Femur (tissue), 1 donor: ENCODE measurements at regions not wholly inside any gene's neighbourhood (a gene's known extent, or its start where the extent isn't known, plus 50 kb on each side); places are given as distances from the start of the nearest gene placed in this dataset.

ENCODE experiments used
- DNase-seq: peaks from one replicate; pipeline ENCODE4 v3.0.0-alpha.2; 2017

GRCh38 chr1:200247518-200247917 lies 162.3 kb downstream of the ZNF281 start:
- no peak for DNase-seq

GRCh38 chr1:200245473-200245872 lies 164.4 kb downstream of the ZNF281 start:
- DNase-seq = no peak

GRCh38 chr1:200243042-200243437 lies 166.8 kb downstream of the ZNF281 start:
- DNase-seq = no peak

DNA sequence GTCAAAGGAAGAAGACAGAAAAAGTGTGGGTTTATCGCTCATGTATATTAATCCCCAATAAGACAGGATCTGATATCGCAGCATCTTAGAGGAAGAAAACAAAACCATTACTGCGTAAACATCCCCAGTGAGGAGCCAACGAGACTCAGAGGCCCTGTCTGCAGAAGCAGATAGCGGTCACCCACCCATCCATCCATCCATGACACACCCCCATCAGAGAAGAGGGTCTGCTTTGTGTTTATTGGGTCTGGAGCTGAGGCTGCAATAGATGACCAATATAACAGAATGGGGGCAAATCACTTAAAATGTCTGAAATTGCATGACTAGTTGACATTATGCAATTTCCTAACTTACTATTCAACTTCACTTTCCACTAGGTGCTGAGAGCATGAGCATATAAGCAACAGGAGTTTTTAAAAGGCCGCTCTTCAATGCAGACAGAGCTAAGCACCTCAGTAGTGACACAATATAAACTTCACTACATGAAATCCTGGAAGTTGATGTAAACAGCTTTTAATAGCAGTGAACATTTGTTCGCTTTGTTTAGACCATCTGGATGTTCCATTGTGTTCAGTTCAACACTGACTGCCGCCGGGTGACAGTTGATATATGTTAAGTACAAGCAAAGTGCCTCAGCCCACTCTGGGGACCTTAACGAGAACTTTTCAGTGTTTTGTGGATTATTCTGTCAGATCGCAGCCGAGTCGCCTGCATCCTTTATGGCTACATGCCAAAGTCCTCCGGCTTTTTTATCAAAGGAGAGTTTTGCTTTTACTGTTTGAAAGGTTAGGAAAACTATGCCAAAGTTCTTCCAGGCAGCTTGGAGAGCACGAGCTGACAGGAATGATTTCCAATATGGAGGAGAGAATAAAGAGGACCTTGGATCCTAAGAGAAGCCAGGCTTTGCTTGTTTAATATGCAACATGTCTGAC lies 167.5 kb downstream of the ZNF281 start:
- DNase-seq = peak; percentile 44

DNA sequence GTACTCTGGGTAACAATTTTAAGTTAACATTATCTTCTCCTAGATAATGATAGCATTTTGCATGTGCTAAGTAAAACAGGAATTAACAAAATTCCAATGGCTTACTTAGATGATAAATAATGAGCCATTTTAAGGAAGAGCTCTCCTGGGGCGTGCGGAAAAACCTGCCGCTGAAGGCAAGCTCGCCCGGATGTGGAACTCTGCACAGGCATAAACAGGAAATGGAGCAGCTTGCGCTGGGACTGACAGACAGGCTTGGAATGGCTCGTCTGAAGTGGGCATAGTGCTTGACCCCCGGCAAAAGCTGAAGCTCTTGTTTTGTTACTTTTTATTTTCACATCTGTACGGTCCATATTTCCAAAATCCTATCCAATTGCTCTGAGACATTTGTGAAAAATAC lies 169.2 kb downstream of the ZNF281 start:
- DNase-seq = no peak

DNA sequence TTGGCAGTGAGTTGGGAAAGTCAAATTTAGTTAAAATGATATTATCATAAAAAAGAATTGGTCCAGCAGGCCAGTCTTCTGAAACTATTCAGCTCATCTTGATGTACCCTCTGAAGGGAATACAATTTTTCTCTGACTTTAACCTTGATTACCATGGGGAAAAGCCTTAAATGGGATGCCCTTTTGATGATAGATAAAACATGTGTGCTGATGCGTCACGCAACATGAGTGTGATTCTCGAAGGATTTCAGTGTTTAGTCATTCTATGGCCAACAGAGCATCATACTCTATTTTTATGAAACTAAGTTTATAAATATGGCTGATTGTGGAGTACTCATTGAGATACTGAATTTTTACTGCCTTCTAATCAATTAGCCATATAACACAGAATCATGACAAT lies 171.5 kb downstream of the ZNF281 start:
- DNase-seq = no peak

DNA sequence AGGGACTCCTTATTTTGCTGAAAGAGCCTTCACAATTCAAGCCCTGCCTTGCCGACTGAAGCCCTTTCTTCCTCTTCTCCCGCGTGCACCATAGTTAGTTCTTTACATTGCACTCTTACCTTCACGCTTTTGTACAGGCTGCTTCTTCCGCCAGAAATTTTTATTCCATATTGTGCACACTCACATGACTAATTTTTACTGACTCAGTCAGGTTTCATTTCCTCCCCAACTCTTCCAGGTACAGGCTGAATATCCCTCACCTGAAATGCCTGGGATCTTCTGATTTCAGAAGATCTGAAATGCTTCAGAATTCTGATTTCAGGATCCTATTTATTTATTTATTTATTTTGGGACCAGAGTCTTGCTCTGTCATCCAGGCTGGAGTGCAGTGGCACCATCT lies 172.8 kb downstream of the ZNF281 start:
- DNase-seq = no peak

GRCh38 chr1:200234938-200235337 lies 174.9 kb downstream of the ZNF281 start:
- DNase-seq = no peak

- no peak for DNase-seq
Observed at GRCh38 chr1:200233393-200233792, 176.4 kb downstream of the ZNF281 start.

GRCh38 chr1:200231787-200232231 lies 178.0 kb downstream of the ZNF281 start:
- DNase-seq = no peak

DNA sequence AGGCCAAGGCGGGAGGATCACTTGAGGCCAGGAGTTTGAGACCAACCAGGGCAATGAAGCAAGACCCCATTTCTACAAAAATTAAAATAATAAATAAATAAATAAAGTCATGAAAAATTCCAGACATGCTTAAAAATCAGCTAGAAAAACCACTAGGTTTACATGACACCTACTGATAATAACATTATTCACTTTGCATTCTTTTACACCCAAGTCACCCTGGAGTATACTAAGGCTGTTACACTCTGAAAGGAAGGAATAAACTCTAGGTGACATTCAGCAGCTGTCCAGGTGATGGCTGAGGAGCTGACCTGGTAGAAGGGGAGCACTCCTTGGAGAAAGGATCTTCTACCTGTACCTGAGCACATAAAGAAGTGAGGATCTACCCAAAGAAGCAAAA lies 179.2 kb downstream of the ZNF281 start:
- DNase-seq = no peak

DNA sequence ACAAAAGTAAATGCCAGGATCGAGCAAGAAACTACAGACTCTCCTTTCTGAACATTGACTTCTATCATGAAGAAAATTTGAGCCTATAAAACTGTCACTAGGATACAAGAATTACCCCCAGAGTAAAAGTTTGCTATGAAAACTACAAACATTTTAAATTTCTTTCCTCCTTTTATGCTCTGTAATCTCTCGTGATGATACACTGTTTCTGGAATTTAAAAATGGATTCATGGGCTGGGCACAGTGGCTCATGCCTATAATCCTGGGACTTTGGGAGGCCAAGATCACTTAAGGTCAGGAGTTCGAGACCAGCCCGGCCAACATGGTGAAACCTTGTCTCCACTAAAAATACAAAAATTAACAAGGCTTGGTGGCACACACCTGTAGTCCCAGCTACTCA lies 181.3 kb downstream of the ZNF281 start:
- DNase-seq = no peak

GRCh38 chr1:200228081-200228480 lies 181.8 kb downstream of the ZNF281 start:
- no peak for DNase-seq
